ENCODE measurements at regions not wholly inside any gene's neighbourhood (a gene's known extent, or its start where the extent isn't known, plus 50 kb on each side); places are given as distances from the start of the nearest gene placed in this dataset.

DNA sequence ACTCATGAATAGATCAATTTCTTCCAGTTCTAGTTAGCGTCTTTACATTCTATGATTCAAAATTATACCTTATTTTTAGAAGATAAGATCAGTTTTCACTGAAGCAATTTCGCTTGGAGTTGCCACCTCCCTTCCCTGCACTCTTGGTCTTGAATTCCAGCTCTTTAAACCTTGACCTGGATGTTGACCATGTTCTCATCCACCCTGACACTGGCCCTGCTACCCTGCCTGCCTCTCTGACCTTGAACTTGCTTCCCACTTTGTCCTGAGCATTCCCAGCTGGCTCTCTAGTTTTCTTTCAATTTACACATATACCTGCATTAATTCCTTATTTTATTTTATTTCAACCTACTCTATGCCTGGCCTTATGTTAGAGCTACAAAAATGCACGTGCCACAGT is 274.9 kb upstream of the IGFBP3 start:
- Histone ChIP-seq H2BK5ac (ENCODE audit: low read depth, low read length) (no peak overlapping the region), H3K14ac (ENCODE audit: insufficient read length) (no peak overlapping the region), H4K8ac (ENCODE audit: extremely low read depth, insufficient read depth, low read length) (no peak overlapping the region), H3K56ac (replicated peaks; ENCODE audit: insufficient read length, low read depth, low read length) (no peak overlapping the region), H2BK12ac (ENCODE audit: low read depth, low read length) (no peak overlapping the region), H3K36me3 (ENCODE audit: control insufficient read depth in 2 of 4, insufficient read depth in 4 of 4, low read length in 3 of 4) (no peaks in the 10 kb centered on the region), H3K9me3 (ENCODE audit: insufficient read depth in 2 of 2, low read depth in 1 of 2, low read length in 1 of 2) (no peaks in the 10 kb centered on the region), H3K27ac (ENCODE audit: low read depth, low read length) (no peak overlapping the region), H2AFZ (ENCODE audit: low read length) (no peak overlapping the region), H3K4me2 (ENCODE audit: insufficient read depth in 1 of 2, low read depth in 2 of 2, low read length in 2 of 2) (no peak overlapping the region), H2BK15ac (ENCODE audit: low read length) (no peak overlapping the region), H4K5ac (ENCODE audit: insufficient read length, low read depth, low read length) (no peak overlapping the region), H3K79me1 (ENCODE audit: low read depth, low read length) (no peaks in the 10 kb centered on the region), H3K79me2 (ENCODE audit: control insufficient read depth in 1 of 2, insufficient read depth in 2 of 2, low read length in 2 of 2) (no peaks in the 10 kb centered on the region), H2AK5ac (ENCODE audit: low read depth, low read length) (no peak overlapping the region), H3K23ac (ENCODE audit: insufficient read length) (no peak overlapping the region), H4K20me1 (replicated peaks in 1 of 2; ENCODE audit: control insufficient read depth in 1 of 2, insufficient read depth in 2 of 2, low read length in 2 of 2) (no peaks in the 10 kb centered on the region), H3K18ac (ENCODE audit: extremely low read depth, low read length) (no peak overlapping the region), H3K27me3 (replicated peaks in 1 of 4; ENCODE audit: control insufficient read depth in 3 of 4, extremely low read depth in 1 of 4, insufficient read depth in 3 of 4, low read length in 3 of 4) (no peaks in the 10 kb centered on the region), H3K23me2 (ENCODE audit: low read depth, low read length) (no peaks in the 10 kb centered on the region), H3K4me3 (ENCODE audit: extremely low read depth in 1 of 4, insufficient read depth in 2 of 4, low read depth in 3 of 4, low read length in 4 of 4) (no peak overlapping the region), H4K91ac (replicated peaks; ENCODE audit: insufficient read length, low read length) (no peak overlapping the region), H2BK120ac (replicated peaks; ENCODE audit: low read depth, low read length) (no peak overlapping the region), H2BK20ac (ENCODE audit: low read length) (no peak overlapping the region), H3K9ac (replicated peaks in 1 of 4; ENCODE audit: extremely low read depth in 1 of 4, low read depth in 3 of 4, low read length in 3 of 4) (no peak overlapping the region), H3K4me1 (replicated peaks in 1 of 4; ENCODE audit: control insufficient read depth in 3 of 4, insufficient read depth in 4 of 4, low read length in 3 of 4) (no peaks in the 10 kb centered on the region), H3K4ac (replicated peaks; ENCODE audit: insufficient read length, low read depth, low read length) (no peak overlapping the region)
- TF ChIP-seq, protein P1, sequence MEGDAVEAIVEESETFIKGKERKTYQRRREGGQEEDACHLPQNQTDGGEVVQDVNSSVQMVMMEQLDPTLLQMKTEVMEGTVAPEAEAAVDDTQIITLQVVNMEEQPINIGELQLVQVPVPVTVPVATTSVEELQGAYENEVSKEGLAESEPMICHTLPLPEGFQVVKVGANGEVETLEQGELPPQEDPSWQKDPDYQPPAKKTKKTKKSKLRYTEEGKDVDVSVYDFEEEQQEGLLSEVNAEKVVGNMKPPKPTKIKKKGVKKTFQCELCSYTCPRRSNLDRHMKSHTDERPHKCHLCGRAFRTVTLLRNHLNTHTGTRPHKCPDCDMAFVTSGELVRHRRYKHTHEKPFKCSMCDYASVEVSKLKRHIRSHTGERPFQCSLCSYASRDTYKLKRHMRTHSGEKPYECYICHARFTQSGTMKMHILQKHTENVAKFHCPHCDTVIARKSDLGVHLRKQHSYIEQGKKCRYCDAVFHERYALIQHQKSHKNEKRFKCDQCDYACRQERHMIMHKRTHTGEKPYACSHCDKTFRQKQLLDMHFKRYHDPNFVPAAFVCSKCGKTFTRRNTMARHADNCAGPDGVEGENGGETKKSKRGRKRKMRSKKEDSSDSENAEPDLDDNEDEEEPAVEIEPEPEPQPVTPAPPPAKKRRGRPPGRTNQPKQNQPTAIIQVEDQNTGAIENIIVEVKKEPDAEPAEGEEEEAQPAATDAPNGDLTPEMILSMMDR (IDR thresholded peaks at IDR 0.05; ENCODE audit: control extremely low read depth in 1 of 3, insufficient read depth in 1 of 3, low read depth in 1 of 3, low read length in 3 of 3) = no peak
- no peak for TF ChIP-seq POLR2AphosphoS5 (IDR thresholded peaks at IDR 0.05; ENCODE audit: low read depth, low read length)
- WGBS, 2 experiments (ENCODE audit: extremely low coverage in 1 of 2, insufficient coverage in 1 of 2, insufficient read length in 1 of 2, insufficient replicate concordance in 2 of 2, low coverage in 1 of 2, low lambda C conversion rate in 2 of 2, missing lambda C conversion rate in 1 of 2) = 92% methylated on average over 3 of the region's 3 CpGs; no CpG with 5 or more reads in 1 of the 2 experiments
- POLR2A ChIA-PET (ENCODE audit: partially characterized antibody) = no interaction called here
- FAIRE-seq (no peak), DNase-seq (ENCODE audit: low read depth in 1 of 2, low spot score in 2 of 2) (no peak)
- CTCF ChIA-PET (ENCODE audit: partially characterized antibody) = interaction anchor here (1.7 kb wide), 1 partner anchor 257 kb away, joined by 6 read pairs; no protein-coding TSS in a partner anchor

Measured in H1 (cell line).